ENCODE measurements at regions not wholly inside any gene's neighbourhood (a gene's known extent, or its start where the extent isn't known, plus 50 kb on each side); places are given as distances from the start of the nearest gene placed in this dataset.

GRCh38 chr5:82839881-82840280 lies 237.3 kb downstream of the TMEM167A start:
- DNase-seq (ENCODE audit: extremely low read depth in 1 of 4, low spot score in 3 of 4) (no peak), FAIRE-seq (no peak), ATAC-seq (no peak)
- Histone ChIP-seq H3K36me3 (ENCODE audit: control insufficient read depth, insufficient read depth, low read length) (no peaks in the 10 kb centered on the region), H3K4me1 (replicated peaks in 1 of 2; ENCODE audit: control insufficient read depth in 2 of 2, insufficient read depth in 2 of 2, low read length in 2 of 2) (no peaks in the 10 kb centered on the region), H3K27me3 (ENCODE audit: control insufficient read depth in 2 of 2, insufficient read depth in 2 of 2, low read length in 2 of 2) (no peaks in the 10 kb centered on the region), H2AFZ (ENCODE audit: low read depth, low read length) (no peak overlapping the region), H3K79me2 (ENCODE audit: control insufficient read depth, insufficient read depth, low read length) (no peaks in the 10 kb centered on the region), H3K27ac (ENCODE audit: extremely low read depth, low read depth, low read length) (no peak overlapping the region), H3K9me1 (ENCODE audit: control insufficient read depth, insufficient read depth, low read length) (no peaks in the 10 kb centered on the region), H3K9me3 (replicated peaks; ENCODE audit: control insufficient read depth, insufficient read depth, low read depth, low read length) (no peaks in the 10 kb centered on the region), H3K4me3 (no peak overlapping the region), H4K20me1 (replicated peaks; ENCODE audit: control insufficient read depth, insufficient read depth, low read length) (no peaks in the 10 kb centered on the region), H3K4me2 (ENCODE audit: insufficient read depth, low read length) (no peak overlapping the region), H3K9ac (ENCODE audit: insufficient read depth in 1 of 2, low read depth in 2 of 2, low read length in 2 of 2) (no peak overlapping the region)
- POLR2A ChIA-PET = interaction anchor here (1.3 kb wide), 1 partner anchor 10 kb away, joined by 3 read pairs; no protein-coding TSS in a partner anchor
- in situ Hi-C loops (cut with MboI) = no loop called here
- TF ChIP-seq THRAP3 (IDR thresholded peaks at IDR 0.05; ENCODE audit: borderline replicate concordance) = no peak
- no peak for TF ChIP-seq SMAD4 (CRISPR knock-in tag; conservative IDR thresholded peaks at IDR 0.05)
- TF ChIP-seq CCAR2 (IDR thresholded peaks at IDR 0.05; ENCODE audit: low read depth, low read length) = no peak
- no peak for TF ChIP-seq ZBTB26 (CRISPR knock-in tag; IDR thresholded peaks at IDR 0.05)
- no peak for TF ChIP-seq IRF2 (CRISPR knock-in tag; IDR thresholded peaks at IDR 0.05)
- no peak for TF ChIP-seq TRIM24 (IDR thresholded peaks at IDR 0.05)
- TF ChIP-seq NFIC (IDR thresholded peaks at IDR 0.05) = no peak
- no peak for TF ChIP-seq ZBED1 (IDR thresholded peaks at IDR 0.05)
- no peak for TF ChIP-seq MCM5 (IDR thresholded peaks at IDR 0.05; ENCODE audit: low read depth)
- no peak for TF ChIP-seq CC2D1A (IDR thresholded peaks at IDR 0.05)
- no peak for TF ChIP-seq C11orf30 (IDR thresholded peaks at IDR 0.05; ENCODE audit: low read depth)
- no peak for TF ChIP-seq TFE3 (CRISPR knock-in tag; IDR thresholded peaks at IDR 0.05)
- 0% methylated on average over 3 of the region's 3 CpGs for WGBS (ENCODE audit: insufficient coverage, low coverage, missing lambda C conversion rate)
- BruUV-seq (replicated peaks) = no TSS peak
- CTCF ChIA-PET (ENCODE audit: low intra/inter-chr PET ratio) = interaction anchor here (0.6 kb wide), 1 partner anchor 329 kb away, joined by 4 read pairs; no protein-coding TSS in a partner anchor
- intact Hi-C loops (cut with micrococcal nuclease) = no loop called here
